ENCODE measurements at regions not wholly inside any gene's neighbourhood (a gene's known extent, or its start where the extent isn't known, plus 50 kb on each side); places are given as distances from the start of the nearest gene placed in this dataset.
A peak's percentile ranks its signal among the peaks of the same experiment; 100 is the strongest.
"Not testable (repeated sequence)": the region's sequence is repeated elsewhere in the genome, so short reads cannot be mapped to it uniquely, and the experiment has no call there.

DNA sequence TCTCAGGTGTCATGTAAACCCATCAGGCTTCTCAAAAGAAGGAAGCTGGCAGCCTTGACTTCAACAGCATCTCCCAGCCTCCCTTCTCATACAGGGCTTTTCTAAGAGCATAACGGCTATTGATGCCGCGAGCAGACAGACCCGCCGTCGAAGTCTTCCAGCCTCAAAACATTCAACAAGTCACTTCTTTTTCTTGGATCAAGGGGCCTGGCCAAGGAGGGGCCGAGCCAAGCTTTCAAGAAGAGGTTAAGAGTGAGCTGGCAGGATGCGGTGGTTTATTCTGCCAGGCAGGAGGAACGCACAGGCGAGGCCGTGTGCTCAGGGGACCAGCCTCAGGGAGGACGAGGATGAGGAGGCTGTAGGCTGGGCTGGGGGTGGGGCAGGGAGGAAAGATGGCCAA lies 102.9 kb upstream of the RFLNA start:
- DNase-seq = no peak

DNA sequence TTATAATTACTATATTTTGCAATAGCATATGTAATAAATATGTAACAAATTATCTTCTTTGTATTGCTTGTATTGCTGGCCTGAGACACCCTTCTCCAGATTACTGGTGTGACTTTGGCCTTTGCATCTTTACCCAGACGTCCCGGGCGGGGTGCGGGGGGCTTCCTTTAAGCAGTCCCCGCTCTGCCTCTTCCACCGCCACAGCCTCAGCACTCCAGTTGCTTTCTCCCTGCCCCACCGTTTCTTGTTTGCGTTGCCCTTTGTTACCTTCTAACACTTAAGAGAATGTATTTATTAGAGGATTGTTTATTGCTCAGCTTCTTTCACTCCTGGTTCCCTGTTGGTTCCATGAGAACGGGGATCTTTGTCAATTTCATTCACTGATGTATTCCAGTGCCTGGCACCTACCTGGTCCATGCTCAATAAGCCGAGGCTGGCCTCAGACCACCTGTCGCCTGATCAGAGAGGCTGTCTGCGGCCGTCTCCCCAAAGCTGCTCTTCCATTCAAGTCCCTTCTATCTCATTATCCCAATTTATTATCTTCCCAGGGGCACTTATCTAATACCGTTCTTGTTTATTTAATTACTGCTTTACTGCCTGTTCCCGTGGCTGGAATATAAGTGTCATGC lies 100.5 kb upstream of the RFLNA start:
- DNase-seq = peak in 1 of 3 experiments; percentile 37

DNA sequence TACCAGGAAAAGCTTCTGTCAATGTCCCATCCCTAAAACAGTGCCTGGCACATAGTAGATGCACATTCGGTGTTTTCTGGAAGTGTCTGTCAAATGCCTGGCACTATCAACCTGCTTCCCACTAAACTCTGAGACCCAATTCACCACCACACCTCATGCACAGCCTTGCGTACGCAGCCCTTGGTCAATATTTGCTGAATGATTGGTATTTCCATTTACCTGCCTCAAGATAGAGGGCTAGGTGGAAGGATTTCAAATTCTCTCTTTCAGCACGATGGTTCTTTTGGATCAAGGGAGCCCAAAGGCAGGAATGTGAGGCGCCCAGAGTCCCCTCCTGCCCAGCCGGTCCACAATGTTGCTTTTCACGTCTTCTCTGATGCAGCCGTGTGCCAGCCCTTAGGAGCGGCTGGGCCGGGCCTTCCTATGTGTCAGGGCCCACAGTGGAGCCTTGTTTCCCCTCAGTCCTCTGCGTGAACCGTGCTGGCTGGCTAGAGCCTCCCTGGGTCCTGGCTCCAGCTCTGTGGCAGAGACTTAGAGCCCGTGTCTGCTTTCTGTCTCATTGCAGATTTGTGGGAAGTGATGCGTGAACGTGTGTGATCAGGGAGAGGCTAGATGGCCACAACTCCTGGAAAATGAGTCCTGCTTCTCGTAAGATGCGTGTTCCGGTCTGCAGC lies 99.9 kb upstream of the RFLNA start:
- no peak for DNase-seq

DNA sequence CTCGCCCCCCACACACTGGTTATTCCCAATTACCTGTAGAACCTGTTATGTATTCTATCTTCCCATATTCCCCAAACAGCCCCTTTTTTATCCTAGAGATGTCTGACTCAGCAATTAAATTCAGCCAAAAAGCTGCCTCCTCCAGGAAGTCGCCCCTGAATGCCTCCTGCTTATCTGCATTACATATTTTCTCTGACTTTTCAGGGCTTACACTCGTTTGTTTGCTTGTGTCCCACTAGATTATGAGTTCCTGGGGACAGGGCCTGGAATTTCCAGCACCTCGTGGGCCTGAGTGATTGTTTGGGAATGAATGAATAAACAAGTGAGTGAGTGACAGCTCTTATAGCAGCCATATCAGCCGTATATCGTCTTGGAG lies 99.3 kb upstream of the RFLNA start:
- no peak for DNase-seq

DNA sequence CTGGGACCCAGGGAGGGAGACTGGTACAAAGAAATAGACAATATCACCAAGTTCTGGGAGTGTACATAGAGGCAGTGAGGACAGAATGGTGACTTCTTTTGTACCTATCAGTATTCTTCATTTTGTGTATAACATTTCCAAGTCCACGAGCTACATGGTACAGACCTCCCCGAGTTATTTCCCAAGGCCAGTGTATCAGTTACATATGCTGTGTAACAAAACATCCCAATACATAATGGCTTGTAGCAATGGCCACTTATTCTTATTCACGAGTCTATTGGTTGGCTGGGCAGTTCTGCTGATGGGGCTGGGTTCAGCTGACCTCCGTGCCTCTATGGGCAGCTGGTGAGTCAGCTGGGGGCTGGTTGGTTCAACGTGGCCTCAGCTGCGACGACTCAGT lies 98.7 kb upstream of the RFLNA start:
- DNase-seq = no peak

DNA sequence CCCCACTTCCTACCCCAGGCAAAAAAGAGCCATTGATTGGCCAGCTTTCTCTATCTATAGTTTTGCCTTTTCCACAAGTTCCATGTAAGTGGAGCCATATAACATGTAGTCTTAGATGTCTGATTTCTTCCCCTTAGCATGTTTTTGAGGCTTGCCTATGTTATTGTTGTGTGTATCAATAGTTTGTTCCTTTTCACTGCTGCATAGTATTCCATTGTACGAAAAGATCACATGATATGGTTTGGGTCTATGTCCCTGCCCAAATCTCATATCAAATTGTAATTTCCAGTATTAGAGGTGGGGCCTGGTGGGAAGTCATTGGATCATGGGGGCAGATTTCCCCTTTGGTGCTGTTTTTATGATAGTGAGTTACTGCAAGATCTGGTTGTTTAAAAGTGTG lies 93.6 kb upstream of the RFLNA start:
- no peak for DNase-seq

DNA sequence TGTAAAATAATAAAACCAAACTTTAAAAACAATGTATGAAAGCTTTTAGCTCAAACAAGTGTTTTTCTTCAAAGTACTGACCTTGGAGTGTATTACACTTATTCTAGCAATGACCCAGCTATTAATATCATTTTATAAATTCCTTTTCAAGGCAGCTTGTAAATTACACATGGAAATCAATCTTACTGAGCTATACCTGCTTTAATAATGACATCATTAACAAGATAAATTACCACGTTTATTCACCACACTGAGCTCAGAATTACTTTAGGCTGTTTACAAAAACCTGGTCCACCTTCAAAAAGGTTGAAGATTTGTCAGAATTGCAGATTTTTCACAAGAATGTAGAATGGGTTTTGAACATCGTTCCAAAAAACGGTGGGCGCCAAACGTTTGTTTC lies 91.7 kb upstream of the RFLNA start:
- DNase-seq = no peak

DNA sequence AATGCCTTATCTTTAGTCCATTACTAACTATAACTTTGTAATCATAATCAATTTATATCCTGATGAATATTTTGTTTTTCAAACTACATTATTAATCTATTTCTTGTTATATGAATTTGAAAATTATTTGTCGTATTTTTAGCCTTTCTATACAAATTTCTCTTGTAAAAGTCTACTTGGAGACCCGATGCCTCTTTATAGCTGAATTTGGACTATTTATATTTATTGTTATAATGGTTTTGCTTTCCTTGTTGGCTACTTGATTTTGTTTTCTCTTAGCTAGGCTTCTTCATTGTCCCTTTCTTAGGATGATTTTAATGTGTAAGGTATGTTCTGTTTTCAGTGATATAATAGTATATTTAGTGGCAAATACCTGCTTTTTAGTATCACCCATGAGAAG lies 89.5 kb upstream of the RFLNA start:
- no peak for DNase-seq

DNA sequence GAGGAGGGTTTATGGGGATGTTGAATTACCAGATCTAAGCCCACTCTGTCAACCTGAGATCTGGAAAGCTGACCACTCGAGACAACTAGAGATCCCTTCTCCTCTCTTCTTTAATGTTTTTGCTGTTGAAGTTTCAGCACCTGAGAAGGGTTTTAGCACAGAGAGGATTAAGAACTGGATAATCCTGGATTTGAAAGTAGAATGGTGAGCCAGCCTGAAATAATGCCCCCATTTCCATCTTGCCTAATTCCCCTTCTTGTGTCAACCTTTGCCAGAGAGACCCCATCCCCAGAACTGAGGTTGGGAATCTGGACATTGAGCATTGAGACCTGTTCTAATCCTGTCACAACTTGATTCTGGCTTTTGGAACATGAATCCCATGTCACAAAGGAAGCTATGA lies 87.8 kb upstream of the RFLNA start:
- no peak for DNase-seq

DNA sequence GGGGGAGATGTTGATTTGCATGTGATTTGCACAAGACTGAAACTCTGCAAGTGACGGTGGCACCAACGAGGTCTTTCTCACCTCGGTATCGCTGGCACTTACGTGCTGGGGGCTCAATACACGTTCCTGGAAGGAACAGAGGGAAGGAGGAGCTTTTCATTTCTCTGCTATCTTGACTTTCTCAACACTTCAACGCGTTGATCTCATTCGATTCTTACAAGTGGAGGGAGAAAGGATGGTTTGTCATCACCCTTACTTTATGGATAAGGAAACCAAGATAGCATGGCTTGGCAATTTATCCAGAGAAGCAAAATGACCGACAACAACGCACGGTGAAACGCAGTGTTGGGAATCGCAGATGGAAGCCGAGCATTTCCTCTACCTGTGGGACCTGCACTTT lies 87.3 kb upstream of the RFLNA start:
- DNase-seq = no peak

DNA sequence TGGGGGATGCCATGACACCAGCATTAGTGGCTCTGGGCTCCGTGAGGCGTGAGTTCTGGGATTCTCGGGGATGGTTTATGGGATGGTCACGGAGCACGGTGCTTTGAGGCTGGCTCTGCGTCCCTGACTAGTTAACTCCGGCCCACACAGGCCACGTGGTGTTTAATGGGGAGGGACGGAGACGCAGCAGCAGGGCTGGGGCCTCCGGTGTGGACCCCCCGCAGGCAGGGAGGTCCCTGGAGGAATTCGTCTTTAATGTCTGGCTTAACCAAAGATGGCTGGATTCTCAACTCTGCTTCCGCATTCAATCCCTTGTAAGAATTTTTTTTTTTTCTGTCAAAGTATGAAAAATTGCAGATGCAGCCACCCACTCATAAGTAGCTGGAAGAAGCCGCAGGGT lies 86.4 kb upstream of the RFLNA start:
- DNase-seq = no peak

DNA sequence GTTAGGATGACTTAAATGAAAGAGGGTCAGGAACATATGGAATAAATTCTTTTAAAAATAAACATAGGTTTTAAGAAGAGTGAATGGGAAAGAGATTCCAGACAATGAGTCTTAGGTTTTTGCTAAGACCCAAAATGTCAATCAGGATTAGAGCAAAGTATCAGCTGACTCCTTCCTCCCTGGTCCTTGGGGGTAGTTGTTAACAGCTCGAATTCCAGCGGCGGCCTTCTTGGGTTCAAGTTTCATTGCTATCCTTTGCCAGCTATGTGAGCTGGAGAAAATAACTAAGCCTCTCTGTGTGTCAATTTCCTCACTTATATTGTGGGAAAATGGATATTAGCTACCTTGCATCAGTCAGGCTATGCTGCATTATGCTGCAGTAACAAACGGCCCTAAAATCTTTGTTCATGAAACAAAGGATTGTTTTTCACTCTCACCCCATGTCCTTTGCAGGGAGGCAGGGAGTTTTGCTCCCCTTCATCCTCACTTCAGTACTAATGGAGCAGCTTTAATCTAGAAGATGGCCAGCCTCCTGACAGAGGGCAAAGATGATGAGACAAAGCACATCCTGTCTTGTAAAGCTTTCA lies 83.8 kb upstream of the RFLNA start:
- DNase-seq = no peak

DNA sequence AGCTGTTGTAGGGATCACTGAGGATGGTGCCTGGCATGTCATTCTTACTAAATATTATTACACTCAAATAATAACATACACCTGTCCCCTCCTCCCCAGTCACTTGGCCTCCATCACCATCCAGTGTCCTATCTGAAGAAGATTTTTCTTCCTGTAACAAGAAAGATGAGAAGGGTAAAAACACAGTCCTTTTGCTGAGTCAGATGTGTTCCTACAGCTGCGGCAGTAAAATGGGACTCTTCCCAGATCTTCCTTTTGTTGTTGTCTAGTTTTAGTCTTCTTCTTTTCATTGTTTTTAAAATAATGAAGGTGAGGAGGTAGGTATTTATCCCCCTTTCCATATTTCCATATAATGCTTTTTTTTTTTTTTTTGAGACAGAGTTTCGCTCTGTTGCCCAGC lies 83.1 kb upstream of the RFLNA start:
- DNase-seq = no peak

DNA sequence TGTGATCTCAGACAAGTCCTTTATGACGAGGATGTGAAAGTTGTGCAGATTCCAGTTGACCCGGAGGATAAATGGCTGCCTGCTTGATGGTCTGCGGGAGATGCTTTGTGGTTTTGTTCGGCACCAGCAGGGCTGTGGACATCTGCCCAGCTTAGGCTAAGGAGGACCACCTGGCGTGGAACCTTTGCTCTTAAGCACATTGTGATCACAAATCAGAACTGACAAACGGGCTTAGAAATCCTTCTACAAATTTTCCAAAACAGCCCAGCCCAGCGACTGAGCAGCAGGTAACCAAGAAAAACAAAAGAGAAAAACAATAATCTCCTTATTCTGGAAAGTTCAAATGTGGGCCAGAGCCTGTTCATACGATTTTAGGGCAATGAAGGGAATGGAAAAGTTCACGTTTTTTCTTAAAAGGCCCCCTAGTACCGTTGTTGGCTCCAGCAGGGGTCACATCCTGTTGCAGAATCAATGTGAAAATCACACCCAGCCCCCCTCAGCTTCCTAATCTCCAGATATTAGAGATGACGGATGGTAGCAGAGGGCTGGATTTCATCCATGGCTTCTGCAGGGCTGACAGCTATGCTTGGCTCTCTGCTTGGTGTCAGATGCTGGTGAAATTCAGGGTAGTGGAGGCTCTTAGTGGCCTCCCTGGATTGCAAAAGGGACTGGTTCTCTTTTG lies 81.1 kb upstream of the RFLNA start:
- no peak for DNase-seq

DNA sequence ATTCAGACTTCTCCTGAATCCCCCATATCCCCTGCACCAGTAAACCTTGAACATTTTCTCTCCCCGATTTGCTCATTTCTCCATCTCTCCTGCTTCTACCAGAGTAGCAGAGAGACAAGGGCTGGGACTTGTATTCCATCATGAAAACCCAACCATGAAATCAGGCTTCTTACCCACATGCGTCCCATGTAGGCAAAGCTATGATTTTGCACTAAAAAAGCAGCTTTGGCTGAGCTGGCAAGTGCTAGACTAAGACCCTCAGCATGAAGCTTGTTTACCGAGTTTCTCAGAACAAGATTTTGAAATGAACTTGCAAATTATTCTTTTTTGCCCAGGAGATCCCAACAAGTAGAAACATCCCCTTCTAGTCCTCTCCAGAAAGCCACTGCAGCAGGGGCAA lies 80.3 kb upstream of the RFLNA start:
- no peak for DNase-seq

DNA sequence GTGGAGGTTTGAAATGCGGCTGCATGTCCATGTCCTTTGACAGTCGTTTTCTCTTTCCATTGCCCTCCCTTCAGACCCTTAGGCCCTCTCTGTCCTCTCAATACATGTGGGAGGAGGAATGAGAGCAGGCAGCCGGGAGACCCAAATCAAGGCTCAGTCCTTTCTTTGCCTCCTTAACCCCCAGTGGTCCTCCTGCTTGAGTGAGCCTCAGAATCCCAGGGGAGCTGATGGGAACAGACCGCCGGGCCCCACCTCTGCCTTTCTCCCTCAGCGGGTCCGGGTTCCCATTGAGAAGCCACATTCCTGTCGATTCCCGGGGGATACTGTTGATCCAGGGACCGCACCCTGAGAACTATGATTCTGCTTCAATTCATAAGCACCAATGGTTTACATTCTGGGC lies 77.9 kb upstream of the RFLNA start:
- no peak for DNase-seq

DNA sequence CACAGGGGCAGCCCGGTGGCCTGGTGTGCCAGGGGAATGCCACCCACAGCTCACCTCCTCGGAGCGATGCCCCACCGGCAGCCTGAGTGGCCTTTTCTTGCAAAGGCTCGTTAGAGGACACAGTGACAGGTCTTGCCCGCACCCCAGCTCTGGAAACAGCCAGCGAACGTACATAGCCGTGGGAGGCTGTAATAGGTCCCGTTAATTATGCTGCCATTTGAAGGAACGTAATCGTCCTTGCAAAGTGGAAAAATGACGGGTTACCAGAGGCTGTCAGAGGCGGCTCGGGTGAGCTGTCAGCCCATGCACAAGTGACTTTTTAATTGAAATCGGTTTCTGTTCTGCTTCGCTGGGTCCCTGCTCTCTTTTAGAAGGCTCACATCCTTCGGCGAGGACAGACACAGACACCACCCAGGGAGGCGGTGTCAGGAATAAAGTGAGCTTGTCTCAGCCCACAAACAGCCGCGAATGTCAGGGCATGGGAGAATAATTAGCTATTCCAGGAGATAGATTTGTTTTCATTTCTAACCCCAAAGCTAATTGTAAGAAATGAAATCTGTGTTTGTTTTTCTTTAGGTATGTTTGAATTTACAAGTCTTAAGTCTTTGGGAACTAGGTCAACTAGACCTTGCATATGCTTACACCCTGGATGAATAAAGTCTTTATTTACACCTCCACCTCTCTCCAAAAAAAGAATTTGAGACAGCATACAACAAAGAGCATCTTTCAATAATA lies 77.2 kb upstream of the RFLNA start:
- DNase-seq = peak; percentile 52 to 86 (median 68)

DNA sequence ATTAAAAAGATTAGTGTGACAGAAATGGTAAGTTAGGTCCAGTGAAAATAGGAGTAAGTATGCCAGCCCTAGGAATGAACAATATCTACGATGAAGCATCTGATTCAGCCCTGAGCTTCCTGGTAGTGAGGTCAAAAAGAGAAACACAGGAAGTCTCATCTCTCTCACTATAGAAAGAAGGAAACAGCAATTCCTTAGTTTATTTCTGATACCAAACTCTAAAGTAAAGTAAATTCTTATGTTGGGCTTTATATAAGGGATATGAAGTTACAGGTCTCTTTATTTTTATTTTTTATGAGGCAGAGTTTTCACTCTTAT lies 76.7 kb upstream of the RFLNA start:
- DNase-seq = no peak

DNA sequence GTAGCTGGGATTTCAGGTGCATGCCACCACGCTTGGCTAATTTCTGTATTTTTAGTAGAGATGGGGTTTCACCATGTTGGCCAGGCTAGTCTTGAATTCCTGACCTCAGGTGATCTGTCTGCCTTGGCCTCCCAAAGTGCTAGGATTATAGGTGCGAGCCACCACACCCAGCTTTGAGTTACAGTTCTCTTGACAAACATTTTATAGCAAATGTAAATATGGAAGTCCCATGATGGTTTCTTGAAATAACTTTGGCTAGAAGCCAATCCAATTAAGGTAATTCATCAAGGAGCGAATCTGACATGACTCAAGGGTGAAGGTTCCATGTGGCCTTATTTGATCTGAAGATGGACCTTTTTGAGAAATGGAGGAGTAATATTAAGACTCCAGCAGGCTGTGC lies 76.2 kb upstream of the RFLNA start:
- DNase-seq = peak in 1 of 3 experiments; percentile 44

DNA sequence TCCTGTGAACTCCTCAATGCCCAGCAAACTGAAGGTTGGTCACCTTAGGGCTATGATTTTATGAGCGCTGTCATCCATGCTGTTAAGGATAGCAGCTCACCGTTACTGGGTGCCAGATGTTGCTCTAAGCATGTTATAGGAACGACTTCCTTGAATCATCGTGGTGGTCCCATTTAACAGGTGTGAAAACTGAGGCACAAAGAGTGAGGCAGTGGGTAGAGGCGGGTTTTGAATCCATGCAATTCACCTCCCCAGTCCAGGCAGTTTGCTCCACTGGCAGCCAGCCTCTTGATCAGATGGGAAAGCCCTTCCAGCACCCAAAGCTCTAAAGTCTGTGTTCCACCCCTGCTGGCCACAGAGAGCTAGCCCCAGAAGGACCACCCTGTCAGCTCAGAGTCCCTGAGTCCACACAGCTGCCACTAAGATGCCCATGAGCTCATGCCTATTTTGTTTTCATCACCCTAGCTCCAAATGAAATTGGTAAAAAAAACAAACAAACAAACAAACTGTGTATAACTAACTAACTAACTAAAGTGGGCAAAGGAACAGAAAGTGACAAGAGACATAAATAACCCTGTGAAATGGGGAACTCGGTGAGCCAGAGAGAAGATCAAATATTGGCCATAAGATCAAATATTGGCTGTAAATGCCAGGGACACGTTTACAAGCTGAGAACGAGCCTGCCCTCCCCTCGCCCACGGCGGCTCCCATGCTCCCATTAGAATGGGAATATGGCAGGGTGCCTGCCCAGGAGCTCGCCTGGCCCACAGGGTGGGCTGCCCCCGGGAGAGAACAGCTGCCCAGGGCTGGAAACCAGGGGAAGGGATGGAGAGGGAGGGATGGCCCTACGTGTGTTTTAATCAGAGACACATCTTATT lies 72.3 kb upstream of the RFLNA start:
- DNase-seq = no peak

DNA sequence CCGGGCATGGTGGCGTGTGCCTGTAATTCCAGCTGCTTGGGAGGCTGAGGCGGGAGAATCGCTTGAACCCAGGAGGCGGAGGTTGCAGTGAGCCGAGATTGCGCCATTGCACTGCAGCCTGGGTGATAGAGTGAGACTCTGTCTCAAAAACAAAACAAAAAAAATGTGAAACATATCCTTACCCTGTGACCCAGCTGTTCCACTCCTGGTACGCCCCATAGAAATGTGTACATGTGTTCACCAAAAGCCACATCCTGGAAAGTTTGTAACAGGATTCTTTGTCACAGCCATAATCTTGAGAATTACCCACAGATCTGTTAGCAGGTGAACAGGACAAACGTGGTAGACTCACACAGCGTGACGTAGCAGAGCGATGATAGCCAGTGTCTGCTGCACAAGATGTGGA lies 71.2 kb upstream of the RFLNA start:
- not testable (repeated sequence) for DNase-seq

DNA sequence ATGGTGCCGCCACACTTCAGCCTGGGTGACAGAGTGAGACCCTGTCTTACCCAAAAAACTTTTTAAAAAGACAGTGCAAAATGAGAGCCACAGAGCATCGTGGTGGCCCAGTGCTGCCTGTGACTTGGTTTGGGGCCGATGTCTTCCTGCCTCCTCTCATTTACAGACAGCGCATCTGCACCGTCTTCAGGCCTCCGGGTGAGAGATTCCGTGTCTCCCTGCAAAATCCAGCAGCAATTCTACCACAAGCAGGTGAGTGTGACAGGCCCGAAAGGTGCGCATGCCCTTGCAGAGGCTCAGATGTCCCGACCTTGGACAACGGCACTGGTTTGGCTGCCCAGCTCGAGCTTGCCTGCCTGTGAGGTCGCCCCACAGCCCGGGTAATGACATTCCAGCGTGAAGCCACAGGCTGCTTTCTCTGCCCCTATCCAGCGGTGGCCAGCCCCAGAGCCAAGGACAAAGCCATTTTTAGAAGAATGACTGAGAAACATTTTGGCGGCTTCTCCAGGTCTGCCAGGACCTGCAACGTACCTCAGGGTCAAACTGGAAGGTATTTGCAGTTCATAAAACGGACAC lies 70.3 kb upstream of the RFLNA start:
- DNase-seq = no peak
